Stimulated activated CD4-positive, alpha-beta T cell treated with anti-CD3 and anti-CD28 coated beads, Interleukin-2, amount 100 ng/mL, for 24 hours (primary cell): ENCODE measurements at regions not wholly inside any gene's neighbourhood (a gene's known extent, or its start where the extent isn't known, plus 50 kb on each side); places are given as distances from the start of the nearest gene placed in this dataset.

Experiments used
- DNase-seq, 2 donors: peaks; one replicate each; pipeline ENCODE4 v3.0.0-alpha.2; 2020

- DNase-seq: no peak
These were observed 190.1 kb downstream of the SCP2D1 start for GRCh38 chr20:19003366-19004336.

DNA sequence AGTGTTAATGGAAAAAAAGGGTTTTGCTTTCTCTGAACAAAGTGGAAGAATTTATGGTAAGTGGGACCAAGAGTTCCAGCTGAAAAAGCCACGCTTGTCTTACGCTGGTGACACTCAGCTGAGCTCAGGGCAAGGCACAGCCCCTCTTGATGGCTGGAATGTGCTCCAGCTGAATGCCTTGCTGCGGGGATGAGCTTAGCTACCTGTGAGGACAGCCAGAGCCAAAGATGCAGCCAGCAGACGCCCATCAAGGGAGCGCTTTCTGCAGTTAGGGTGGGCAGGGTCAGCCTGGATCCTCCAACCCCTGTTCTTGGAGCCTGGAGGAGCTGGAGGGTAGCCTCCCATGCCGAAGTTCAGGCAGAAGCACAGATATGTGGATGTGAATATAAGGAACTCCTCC is 191.4 kb downstream of the SCP2D1 start:
- no peak for DNase-seq

DNA sequence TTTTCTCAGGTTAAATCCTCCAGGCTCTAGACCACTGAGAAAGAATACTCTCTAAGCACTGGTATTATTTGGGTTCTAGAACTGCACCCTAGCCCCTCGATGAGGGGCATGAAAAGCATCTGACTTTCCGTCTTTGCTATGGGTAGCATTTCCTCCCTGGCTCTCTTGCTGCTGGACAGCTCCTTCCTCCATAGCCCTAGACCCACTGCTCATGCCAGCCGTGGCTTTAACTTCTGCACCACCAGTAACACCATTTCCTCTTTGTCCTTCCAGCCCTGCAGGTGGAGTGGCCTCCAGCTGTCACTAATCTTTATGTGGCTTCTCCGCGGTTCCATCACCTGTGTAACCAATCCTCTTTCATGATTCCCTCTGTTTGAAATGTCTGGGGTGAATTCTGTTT is 194.9 kb downstream of the SCP2D1 start:
- no peak for DNase-seq

GRCh38 chr20:19009081-19009688 is 195.6 kb downstream of the SCP2D1 start:
- no peak for DNase-seq

GRCh38 chr20:19012676-19013075 is 199.1 kb downstream of the SCP2D1 start:
- DNase-seq: no peak

GRCh38 chr20:19013907-19014306 is 198.5 kb upstream of the SLC24A3 start:
- no peak for DNase-seq

- DNase-seq: no peak
These were observed 196.9 kb upstream of the SLC24A3 start for GRCh38 chr20:19015351-19016139.

DNA sequence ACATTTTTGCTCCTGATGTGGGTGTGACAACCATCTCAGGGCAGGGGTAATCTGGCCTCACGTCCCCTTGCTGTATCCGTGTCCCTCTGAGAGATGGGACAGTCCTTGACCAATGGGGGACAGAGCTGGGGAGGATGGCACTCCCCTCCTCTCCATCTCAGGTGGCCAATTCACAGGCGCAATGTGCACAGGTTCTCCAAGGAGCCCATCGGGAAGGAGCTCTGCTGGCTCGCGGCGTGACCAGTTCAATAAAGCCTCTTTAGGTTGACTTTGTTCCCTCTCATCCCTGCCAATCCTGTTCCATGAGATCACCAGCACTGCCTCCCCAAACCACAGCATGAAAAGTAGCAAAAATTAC is 196.3 kb upstream of the SLC24A3 start:
- DNase-seq: no peak

- no peak for DNase-seq
These were observed 195.2 kb upstream of the SLC24A3 start for GRCh38 chr20:19017104-19017690.

GRCh38 chr20:19018881-19019280 is 193.6 kb upstream of the SLC24A3 start:
- no peak for DNase-seq

DNA sequence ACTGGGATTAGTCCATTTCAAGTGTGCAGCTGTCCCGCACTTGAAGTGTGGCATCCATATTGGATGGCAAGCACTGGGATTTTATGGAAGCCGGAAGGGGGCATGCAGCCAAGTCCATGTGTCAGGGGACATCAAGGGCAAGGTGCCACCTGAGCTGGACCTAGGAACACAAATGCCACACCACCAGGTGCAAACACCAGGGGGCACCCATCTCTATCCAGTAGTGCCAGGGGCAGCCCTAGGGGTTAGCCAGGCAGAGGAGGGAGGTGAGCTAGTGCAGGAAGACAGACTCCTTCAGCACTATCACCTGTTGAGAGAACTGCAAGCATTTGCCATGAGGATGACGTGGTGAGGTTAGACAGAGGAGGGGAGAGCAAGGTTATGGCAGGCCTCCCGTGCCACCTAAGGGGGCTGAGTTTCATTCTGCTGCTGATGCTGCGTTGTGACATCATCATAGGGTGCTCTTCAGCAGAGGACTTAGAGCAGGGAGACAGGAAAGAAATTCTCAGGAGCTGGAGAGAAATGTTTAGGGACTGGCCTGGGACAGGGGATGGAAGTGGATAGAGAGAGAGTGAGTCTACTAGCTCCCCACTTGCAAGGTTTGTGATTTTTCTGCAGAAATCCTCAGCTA is 192.6 kb upstream of the SLC24A3 start:
- DNase-seq: no peak

GRCh38 chr20:19021406-19022117 is 190.9 kb upstream of the SLC24A3 start:
- no peak for DNase-seq

DNA sequence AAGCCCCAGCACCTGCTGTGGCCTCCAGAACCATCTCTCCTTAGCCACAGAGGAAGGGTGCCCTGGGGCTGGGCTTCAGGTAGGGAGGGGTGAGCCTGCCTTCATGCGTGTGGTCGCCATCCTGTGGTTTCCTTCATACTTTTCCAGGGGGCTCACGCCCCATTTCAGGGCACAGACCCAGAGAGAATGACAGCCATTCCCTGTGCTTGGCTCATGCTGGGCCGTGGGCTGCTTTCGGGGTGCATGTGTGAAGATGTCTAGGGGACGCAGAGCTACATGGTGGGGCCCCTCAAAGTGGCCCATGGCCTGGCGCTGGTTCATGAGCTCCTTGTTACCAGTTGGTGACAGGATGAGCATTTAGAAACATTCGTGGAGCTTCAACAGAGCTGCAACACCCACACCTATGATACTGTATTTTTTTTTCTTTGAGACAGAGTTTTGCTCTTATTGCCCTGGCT is 190.3 kb upstream of the SLC24A3 start:
- DNase-seq: no peak

DNA sequence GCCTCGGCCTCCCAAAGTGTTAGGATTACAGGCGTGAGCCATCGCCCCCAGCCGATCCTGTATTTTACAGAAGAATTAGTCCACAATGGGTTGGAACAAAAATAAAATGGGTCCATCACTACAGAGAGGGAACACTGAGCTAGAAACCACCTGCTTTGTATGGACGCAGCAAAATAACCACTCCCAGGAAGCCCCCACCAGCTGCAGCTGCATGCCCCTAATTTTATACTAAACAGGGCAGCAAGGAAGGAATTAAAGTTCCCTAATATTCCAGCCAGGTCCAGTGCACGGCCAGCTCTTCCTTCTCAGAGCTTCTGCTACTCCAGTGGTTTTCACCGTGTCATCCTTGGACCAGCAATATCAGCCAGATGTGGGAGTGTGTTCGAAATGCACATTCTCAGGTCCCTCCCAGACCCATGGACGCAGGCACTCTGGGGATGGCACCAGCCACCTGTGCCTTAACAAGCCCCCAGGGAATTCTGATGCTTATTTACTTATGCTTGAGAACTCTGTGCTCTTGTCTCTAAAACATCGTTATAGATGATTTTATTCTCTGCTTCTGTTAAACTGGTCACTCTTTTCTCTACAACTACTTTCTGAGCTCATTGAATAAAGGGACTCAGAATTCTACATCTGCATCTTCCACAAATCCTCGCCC is 189.5 kb upstream of the SLC24A3 start:
- no peak for DNase-seq

- DNase-seq: no peak
These were observed 188.0 kb upstream of the SLC24A3 start for GRCh38 chr20:19024296-19025035.

- no peak for DNase-seq
These were observed 186.9 kb upstream of the SLC24A3 start for GRCh38 chr20:19025430-19026120.

GRCh38 chr20:19026121-19026878 is 186.1 kb upstream of the SLC24A3 start:
- no peak for DNase-seq

DNA sequence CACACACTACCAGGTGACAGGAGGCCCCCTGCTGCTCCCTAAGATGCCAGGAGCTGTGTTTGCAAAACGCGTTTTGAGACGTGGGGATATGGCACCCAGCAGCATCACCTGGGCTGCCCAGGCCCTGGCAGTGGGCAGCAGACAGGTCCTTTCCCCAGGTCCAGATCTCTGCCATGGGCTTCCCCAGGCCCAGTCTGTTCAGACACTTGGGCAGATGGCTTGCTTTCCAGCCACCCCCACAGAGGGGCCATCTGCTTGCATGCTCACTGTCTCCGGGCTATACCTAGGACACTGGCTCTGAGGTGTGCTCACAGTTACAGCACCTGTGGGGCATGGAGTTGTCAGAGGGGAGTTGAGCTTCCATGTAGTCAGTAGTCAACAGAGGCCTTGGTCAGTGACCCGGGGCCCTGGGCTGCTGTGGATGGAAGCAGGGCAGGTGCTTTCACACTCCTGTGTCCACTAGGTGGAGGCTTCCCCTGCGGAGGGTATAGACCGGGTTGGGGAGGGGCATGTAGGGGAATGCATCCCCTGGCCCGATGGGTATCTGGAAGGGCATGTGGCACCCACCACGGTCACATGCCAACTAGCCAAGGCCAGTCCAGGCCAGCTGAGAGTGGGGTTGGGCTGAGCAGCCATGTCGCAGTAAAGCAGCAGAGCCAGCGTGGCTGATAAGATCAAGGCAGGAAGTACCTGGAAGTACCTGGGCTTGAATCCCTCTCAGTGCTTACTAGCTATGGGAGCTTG is 185.4 kb upstream of the SLC24A3 start:
- DNase-seq: no peak
